GM12865 (cell line): ENCODE measurements at regions not wholly inside any gene's neighbourhood (a gene's known extent, or its start where the extent isn't known, plus 50 kb on each side); places are given as distances from the start of the nearest gene placed in this dataset.
"Not testable (repeated sequence)": the region's sequence is repeated elsewhere in the genome, so short reads cannot be mapped to it uniquely, and the experiment has no call there.

Experiments
- DNase-seq: peaks from one replicate; pipeline ENCODE4 v3.0.0; 2010; ENCODE audit warnings: low read depth
- H3K4me3 ChIP-seq: 2 replicates; pipeline ENCODE4 v1.5.1; 2011; ENCODE audit warnings: mild to moderate bottlenecking, low read depth, low read length, control low read depth
- TF ChIP-seq, protein P1 (sequence below): IDR thresholded peaks from 2 replicates; pipeline ENCODE4 v1.5.1; 2011; ENCODE audit warnings: low read length, control low read depth, low read depth, inconsistent platforms; ENCODE audit not compliant: insufficient read depth; ENCODE audit errors: missing control alignments

DNA sequence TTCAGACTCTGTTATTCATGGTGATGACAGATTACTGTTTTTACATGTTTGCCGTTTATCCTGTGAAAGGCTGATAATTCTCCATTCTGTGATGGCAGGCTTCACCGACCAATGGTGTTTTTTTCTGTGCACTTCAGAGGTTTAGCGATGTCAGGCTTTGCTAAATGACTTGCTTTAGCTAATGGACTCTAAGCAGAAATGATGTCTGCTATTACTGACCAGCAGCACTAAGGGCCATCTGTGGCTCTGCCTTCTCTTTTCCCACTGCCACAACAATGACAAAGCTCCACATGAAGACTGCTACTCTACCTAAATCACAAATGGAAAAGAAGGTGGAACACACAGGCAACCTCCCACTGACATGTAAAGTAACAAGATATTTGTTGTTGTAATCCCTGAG, 68.4 kb upstream of the ALB start:
- H3K4me3 ChIP-seq: no peak overlapping the region
- no peak for DNase-seq
- TF ChIP-seq, protein P1, sequence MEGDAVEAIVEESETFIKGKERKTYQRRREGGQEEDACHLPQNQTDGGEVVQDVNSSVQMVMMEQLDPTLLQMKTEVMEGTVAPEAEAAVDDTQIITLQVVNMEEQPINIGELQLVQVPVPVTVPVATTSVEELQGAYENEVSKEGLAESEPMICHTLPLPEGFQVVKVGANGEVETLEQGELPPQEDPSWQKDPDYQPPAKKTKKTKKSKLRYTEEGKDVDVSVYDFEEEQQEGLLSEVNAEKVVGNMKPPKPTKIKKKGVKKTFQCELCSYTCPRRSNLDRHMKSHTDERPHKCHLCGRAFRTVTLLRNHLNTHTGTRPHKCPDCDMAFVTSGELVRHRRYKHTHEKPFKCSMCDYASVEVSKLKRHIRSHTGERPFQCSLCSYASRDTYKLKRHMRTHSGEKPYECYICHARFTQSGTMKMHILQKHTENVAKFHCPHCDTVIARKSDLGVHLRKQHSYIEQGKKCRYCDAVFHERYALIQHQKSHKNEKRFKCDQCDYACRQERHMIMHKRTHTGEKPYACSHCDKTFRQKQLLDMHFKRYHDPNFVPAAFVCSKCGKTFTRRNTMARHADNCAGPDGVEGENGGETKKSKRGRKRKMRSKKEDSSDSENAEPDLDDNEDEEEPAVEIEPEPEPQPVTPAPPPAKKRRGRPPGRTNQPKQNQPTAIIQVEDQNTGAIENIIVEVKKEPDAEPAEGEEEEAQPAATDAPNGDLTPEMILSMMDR: no peak

DNA sequence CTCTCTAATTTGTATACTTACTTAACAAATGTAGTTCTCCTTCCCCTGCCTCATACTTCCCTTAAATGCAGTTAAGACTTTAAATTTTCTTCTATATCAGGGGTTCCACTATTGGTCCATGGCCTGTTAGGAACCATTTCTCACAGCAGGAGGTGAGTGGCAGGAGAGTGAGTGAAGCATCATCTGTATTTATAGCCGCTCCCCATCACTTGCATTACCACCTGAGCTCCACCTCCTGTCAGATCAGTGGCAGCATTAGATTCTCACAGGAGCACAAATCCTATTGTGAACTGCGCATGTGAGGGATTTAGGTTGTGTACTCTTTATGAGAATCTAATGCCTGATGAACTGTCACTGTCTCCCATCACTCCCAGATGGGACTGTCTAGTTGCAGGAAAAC, 72.1 kb upstream of the ALB start:
- not testable (repeated sequence) for DNase-seq, H3K4me3 ChIP-seq

DNA sequence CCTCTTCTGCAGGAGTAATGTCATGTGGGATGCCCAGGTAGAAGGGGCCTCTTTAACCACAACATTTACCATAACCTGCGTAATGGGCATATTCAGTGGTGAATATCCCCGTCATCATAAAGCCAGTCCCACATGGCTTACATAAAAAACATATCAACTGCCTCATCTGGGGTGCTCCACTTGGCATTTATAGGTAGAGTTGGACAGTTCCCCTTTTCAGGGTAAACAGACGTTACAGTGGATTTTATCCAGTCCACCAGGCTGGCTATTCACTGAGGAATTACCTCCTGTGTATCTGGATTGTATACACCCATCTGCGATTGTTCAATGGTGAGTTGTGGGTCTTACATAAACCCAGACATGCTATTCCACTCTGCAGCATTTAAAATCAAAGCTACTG, 70.7 kb upstream of the ANKRD17 start:
- no peak overlapping the region for H3K4me3 ChIP-seq
- TF ChIP-seq, protein P1: no peak
- DNase-seq: no peak

DNA sequence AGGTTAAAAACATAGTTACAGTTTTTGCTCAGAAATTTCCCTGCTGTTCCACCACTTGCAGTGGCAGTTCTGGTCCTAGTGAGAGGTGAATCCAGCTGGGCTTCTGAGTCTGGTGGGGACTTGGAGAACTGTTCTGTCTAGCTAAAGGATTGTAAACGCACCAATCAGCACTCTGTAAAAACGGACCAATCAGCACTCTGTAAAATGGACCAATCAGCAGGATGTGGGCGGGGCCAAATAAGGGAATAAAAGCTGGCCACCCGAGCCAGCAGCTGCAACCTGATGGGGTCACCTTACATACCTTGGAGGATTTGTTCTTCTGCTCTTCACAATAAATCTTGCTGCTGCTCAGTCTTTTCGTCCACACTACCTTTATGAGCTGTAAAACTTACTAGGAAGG, 67.2 kb upstream of the ANKRD17 start:
- not testable (repeated sequence) for DNase-seq

DNA sequence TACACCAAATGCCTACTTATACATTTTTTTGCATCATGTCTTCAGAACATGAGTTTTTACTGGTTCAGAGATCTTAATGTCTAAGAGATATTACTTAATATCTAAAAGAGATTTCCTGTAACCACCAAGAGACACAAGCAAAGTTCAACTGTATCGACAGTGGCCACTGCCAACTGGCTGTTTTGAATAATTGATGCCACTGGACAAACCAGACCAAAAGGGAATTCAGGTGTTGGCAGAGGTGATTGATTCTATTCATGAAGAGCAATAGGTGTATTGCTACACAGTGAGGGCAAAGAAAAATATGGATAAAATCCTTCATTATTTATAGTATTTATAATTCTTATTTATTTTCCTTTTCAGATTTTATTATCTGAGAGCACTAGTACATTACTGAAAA, 58.5 kb upstream of the ANKRD17 start:
- no peak for DNase-seq
- no peak overlapping the region for H3K4me3 ChIP-seq
- TF ChIP-seq, protein P1: no peak

More for the DNA sequence above, 67.2 kb upstream of the ANKRD17 start:
- H3K4me3 ChIP-seq: not testable (repeated sequence)

DNA sequence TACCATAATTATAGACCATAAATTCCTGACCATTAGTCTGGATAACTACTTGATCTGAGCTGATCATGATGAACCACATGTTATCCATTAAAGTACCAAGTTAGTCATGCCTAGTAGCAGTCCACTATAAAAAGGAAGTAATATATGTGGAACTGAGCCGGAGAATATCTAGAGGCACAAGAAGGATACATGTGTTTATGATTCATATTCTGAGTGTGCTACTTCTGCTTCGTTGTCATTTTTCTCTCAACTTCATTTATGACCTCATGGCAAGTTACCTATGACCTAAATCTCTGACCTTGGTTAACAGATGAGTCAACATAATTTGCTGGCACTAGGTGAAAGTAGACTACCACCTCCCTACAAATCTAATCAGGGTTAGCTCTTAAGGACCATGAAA, 56.5 kb upstream of the ANKRD17 start:
- H3K4me3 ChIP-seq: no peak overlapping the region
- TF ChIP-seq, protein P1: no peak
- DNase-seq: no peak

DNA sequence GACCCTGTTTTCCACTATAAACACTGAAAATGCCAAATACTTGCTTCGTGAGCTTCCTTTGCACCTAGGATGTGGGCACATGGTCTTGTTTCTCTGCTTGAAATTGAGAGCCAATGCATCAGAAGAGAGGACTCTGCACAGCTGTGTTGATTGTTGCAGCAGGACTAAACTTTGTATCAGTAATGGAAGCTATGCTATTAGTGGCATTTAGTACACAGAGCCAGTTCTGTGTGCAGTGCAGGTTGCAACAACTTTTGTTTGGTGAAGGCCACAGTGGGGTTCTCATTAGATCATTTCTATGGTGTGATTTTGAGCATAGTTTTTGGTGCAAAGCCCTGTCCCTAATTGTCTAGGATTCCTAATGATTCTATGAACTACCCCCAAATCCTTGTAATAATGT, 54.4 kb upstream of the ANKRD17 start:
- TF ChIP-seq, protein P1: no peak
- no peak overlapping the region for H3K4me3 ChIP-seq
- no peak for DNase-seq

DNA sequence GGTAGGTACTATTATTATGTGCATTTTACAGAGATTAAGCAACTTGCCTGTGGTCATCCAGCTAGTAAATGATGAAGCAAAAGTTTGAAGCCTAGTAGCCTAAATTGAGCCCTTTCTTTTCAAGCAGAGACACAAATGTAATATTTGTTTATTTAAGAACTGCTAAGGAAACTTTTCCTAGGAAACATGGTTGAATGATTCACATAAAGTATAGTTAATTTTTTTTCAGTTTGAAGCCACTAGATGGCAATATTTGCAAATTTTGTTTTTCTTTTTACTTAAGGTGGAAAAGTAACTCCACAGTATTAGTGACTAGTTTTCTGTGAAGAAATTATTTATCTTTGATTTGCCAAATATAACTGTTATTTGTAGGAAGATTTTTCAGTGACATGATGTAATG, 52.8 kb upstream of the ANKRD17 start:
- TF ChIP-seq, protein P1: peak; percentile 13
- DNase-seq: peak; percentile 7
- no peak overlapping the region for H3K4me3 ChIP-seq
